COLO829 (cell line): ENCODE measurements at regions not wholly inside any gene's neighbourhood (a gene's known extent, or its start where the extent isn't known, plus 50 kb on each side); places are given as distances from the start of the nearest gene placed in this dataset.
"Not testable (repeated sequence)": the region's sequence is repeated elsewhere in the genome, so short reads cannot be mapped to it uniquely, and the experiment has no call there.

ENCODE experiments used
- DNase-seq: peaks from one replicate; pipeline ENCODE4 v3.0.0; 2012; ENCODE audit warnings: low spot score

DNA sequence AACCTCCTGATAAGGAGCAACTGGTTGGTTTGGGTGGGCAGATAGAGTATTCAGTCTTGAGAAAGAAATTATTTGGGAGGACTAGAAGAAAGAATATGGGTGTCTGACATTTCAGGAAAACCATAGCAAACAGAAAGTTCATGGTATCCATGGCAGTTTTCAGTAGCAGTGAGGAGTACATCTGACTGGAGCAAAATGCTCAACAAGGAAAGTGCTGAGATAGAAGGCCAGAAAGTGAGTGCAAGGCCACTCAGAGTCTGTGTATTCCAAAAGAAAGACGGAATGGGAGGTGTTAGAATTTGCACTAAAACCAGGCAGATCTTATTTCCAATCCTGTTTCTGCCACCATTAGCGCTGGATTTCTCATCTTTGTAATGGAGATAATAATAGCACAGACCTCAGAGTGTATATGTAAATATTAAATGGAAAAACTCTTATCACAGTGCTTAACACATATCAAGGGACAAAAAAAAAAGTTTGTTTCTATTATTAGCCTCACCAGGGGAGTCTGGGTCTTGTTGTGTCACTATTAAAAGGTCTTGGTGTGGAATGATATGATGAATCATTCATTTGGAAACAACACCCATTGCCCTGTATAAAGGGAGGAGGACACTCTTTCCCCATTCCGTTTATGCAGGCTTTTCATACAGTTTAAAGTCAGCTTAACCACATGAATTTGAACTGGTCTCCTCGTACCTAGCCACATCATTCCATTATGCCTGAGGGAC, 349.8 kb downstream of the IPO8 start:
- no peak for DNase-seq

DNA sequence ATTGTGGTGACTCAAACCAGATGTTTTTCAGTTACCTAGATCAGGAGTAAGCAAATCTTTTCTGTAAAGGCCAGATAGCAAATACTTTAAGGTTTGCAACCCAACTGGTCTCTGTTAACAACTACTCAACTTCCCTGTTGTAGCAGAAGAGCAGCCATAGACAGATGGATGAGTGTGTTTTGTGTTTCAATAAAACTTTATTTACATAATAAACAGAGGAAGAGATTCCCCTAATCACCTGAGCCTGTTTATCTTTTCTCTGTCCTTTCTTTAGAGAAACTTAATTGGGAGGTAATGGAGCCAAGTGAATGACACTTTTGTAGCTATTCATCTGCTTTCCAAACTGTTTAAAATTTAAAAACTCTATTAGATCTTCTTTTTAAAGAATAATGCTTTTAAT, 365.1 kb downstream of the IPO8 start:
- no peak for DNase-seq

DNA sequence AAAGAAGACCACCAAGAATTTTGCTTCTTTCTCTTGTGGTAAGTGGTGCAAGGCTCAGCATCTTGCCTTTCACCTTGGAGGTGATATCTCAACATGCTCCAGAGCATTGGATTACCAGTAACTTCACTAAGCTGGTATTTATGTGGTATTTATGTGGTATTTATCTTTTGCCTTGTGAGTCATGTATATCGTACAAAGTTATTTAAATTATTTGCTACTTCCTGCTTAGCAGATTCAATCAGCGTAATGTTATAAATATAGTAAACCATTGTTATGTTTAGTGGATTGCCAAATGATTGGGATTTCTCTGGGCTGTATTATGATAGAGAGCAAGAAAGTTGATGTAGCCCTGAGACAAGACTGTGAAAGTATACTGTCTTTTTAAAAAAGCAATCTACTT, 366.4 kb downstream of the IPO8 start:
- peak; percentile 7 for DNase-seq

DNA sequence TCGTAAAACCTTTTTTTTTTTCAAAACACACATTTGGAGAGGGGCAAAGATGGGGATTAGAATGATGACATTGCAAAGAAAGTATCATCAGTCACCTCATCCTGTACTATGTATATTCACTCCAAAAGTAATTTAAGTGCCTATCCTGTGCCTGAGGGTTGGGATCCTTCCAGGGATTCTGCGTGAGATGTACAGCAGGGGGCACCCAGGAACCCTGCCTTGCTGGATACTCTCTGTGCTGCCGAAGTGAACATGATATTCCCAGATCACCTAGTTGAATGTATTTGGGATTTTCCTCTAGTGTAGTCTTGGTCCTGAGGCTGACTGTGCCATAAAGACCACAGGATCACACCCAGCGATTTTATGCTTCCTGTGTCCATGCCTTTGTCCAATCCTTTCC, 372.7 kb downstream of the IPO8 start:
- DNase-seq: no peak

DNA sequence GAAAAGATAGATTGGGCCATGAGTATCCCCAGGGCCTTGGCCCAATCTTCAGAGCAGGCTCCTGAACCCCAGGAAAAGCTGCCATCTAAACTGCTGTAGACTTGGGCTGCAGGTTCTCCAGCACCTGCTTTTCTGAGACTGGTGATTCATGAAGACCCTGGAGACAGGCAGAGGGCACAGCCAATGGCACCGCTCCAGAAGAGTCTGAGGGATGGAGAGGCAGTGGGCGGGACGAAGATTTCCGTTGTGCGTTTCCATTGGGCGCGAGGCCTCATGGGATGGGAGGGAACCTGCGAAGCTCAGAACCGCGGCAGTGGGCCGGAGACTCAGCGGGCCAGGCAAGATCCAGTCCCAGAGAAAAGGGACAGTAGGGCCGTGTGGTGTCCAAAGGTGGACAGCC, 375.1 kb downstream of the IPO8 start:
- DNase-seq: no peak

DNA sequence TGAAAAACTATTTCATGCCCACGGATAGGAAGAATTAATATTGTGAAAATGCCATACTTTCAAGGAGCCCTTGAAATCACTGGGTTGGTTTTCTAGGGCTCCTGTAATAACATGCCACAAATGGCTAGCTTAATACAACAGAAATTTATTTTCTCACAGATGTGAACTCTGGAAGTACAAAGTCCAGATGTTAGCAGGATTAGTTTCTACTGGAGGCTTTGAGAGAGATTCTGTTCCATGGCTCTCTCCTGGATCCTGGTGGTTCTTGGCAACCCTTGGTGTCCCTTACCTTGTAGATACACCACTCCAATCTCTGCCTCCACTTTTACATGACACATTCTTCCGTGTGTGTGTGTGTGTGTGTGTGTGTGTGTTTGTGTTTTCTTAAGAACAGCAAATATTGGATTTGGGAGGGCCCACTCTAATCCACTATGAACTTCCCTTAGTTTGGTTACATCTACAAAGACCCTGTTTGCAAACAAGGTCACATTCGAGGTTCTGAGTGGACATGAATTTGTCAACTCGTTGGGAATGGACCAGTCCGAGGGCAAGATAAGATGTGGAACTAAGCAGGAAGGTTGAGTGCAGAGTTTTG, 381.1 kb downstream of the IPO8 start:
- DNase-seq: no peak

DNA sequence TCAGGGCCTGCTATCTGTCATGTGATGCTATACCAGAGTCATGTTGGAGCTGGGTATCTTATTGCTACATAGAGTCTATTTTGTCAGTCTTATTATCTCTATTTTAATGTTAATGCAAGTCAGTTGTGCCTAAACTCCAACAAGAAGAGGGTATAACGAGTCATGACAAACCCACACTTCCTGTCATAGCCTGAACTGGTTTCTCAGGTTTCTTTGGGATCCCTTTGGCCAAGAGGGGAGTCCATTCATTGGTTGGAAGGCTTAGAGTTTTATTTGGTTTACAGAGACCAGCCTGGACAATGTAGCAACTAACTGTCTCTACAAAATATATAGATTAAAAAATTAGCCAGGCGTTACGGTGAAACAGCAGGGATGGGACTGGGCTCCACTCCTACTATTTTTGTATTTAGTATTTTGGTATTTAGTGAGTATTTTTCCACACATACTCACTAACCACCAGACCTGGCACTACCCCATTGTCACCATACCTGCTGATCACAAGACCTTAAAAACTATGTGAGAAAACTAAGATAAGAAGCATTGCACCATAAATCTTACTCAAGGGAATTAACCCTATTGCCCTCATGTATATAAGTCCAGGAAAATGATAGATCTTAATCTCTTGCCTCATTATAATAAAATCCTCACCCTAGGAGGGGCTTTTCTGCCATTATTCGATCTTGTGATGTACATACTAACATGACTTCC, 387.5 kb downstream of the IPO8 start:
- DNase-seq: no peak

DNA sequence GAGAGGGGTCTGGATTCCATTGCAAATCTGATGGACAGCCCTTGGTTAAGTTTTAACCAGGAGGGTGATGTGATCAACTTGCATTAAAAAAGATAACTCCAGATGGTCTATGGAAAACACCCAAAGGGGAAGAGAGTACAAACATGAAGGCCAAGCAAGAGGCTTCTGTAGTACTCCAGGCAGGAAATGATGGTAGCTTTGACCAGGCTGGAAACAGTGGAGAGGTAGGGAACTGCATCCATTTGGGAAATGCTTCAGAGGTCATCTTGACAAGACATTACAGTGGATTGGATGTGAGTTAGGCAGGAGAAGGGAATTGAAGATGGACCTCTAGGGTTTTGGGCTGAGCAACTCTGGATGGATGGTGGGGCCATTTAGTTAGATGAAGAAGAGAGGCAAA, 391.1 kb downstream of the IPO8 start:
- no peak for DNase-seq

DNA sequence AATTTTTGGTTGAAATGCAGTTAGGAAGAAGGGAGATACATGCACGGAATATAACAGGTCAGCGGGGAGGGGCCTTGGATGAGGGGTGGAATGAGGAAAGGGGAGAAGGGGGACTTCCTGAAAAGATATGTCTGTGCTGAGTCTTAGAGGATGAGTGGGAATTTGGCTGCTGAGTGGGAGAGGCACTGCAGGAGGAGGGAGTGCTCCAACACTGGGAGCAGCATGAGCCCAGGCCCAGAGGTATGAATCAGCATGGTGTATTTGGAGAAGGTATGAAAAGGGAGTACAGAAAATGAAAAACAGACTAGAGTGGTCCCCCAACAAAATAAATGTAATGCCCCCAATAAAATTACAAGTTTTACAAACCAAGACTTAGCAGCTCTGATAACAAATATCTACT, 394.4 kb downstream of the IPO8 start:
- DNase-seq: no peak

DNA sequence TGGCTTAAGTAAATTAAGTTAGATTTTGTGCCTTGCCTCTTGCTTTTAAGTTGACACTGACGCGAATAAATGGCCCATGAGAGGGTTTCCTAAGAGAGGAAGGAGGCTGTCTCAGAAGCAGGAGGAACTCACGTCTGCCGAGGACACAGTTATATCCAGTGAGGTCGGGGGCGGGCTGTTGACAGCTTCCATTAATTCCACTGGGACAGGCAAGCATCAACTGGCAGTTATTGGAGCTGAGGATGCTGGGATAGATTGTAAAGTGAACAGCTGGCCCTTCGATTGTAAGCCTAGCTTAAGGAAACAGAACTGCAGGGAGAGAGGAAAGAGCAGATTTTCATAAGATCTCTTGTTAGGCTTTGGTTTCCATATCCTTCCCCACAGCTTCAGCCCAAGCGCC, 399.2 kb downstream of the IPO8 start:
- no peak for DNase-seq

DNA sequence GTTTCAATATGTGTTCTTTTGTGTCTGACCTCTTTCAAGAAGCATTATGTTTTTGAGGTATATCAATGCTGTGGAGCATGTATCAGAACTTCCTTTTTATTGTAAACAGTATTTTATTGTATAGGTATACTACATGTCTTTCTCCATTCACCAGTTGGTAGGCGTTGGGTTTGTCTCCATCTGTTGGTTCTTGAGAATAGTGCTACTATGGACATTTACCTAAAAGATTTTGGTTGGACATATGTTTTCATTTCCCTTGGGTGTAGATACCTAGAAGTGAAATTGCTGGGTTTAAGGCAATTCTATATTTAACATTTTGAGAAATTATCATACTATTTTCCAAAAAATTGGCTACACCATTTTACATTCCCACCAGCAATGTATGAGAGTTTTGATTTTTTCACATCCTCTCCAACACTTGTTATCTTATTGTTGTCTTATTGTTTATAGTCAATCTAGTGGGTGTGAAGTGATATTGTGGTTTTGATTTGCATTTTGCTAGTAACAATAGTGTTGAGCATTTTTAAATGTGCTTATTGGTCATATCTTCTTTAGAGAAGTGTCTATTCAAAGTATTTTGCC, 409.2 kb downstream of the IPO8 start:
- peak; percentile 66 for DNase-seq

DNA sequence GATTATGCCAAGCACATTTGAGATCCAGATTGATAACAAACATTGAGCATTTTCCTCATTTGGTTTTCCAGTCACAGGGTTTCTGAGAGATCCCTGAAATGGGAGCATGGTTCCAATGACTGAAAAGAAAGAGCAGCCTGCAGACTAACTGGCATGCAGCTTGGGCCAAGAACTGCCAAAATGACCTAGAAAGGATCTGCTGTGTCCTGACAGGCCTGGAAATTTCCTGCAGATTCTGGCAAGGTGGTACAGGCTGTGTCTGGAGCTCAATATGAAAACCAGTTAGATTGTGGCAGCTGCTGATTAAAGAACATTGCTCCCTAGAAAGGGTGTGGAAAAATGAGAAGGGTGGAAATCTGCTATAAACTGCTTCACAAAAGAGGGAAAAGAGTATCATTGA, 417.3 kb downstream of the IPO8 start:
- DNase-seq: no peak

DNA sequence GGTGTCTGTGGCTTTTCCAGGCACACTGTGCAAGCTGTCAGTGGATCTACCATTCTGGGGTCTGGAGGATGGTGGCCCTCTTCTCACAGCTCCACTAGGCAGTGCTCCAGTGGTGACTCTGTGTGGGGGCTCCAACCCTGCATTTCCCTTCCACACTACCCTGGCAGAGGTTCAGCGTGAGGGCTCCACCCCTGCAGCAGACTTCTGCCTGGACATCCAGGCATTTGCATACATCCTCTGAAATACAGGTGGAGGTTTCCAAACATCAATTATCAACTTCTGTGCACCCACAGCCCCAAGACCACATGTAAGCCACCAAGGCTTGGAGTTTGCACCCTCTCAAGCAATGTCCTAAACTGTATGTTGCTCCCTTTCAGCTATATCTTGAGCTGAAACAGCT, 423.2 kb downstream of the IPO8 start:
- not testable (repeated sequence) for DNase-seq

DNA sequence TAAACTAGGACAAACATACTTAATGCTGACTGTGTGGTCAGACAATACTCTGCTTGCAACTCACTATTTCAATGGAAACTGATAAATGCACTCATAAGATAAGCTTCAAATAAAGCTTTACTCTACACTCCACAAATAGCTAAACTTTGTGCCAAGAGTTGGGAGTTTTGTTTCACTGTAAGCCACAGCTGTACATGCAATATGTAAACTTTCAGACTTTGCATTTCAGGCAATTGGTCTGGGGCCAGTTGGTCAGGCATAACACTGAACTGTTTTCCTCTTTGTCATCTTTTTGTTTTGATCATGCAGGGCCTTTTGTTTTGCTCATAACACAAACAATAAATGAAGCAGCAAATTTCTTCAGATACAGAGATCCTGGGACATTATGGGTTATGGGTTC, 426.2 kb downstream of the IPO8 start:
- no peak for DNase-seq

DNA sequence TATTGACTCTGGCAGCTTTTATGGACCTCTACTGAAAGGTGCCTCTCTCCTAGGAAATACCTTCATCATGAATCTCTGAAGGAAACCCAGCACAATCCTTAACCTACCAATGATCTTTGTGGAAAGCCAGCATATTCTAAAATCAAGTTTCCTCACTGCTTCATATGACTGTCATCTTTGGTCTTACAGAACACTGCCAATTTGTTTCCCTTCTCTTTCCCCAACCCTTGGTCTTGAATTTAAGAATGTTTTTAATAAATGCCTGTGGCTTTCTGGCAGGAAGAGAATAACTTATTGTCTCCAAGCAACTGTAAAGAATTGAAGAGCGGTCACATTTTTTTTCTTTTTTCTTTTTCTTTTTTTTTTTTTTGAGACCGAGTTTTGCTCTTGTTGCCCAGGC, 427.6 kb downstream of the IPO8 start:
- DNase-seq: peak; percentile 19

DNA sequence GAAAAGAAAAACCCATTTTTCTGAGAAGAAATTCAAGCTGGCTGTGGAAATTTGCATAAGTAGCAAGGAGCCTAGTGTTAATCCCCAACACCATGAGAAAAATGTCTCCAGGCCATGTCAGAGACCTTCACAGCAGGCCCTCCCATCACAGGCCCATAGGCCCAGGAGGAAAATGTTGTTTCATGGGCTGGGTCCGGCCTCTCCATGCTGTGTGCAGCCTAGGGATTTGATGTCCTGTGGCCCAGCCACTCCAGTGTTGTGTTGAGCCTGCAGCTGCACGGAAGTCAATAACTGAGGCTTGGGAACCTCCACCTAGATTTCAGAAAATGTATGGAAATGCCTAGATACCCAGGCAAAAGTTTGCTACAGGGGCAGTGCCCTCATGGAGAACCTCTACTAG, 432.2 kb downstream of the IPO8 start:
- no peak for DNase-seq

DNA sequence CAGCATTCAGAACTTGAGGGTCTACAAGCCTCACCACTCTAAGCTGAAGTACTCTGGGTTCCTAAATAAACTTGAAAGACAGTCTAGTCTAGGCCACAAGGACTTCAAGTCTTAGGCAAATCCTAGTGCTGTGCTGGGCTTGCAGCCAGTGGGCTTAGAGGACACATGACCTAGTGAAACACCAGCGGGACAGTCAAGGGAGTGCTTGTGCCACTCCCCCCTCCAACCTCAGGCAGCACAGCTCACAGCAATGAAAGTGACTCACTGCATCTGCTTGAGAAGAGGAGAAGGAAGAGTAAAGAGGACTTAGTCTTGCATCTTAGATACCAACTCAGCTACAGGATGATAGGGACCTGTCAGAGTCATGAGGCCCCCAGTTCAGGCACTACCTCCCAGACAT, 438.1 kb downstream of the IPO8 start:
- no peak for DNase-seq

DNA sequence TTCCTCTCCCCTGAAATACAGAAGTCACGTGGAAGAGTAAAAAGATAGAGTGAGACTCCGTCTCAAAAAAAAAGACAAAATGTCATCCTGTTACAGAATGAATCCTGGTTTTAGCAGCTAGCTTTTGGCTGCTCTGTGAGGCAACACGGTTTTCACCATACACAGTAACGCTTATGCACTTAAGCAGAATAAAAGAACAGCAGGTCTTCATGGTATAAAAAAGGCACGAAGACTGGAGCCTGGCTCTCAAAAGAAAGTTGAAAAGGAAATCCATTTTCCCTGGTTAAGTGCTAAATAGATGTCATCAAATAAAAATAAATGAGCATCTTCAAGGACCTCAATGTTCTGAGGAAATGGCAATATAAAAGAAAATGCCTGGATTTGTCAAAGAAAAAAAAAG, 444.1 kb downstream of the IPO8 start:
- no peak for DNase-seq

DNA sequence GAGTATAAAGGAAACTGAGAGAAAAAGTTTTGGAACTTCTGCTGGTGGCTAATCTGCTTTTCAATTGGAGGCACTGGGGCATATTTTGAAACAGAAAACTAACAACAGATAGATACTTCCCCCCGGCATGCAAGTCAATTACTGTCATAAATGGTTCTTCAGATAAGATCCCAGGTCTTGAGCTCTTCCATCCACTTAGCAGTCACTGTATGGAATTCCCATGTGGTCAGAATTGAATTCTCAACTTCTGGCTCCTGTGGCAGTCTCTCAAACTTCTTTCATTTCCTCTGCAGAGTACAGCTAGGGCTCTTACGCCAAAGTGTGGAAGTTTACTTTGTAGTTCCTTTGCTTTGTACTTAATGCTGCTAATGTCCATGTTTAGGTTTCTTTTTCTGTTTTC, 452.2 kb downstream of the IPO8 start:
- no peak for DNase-seq

DNA sequence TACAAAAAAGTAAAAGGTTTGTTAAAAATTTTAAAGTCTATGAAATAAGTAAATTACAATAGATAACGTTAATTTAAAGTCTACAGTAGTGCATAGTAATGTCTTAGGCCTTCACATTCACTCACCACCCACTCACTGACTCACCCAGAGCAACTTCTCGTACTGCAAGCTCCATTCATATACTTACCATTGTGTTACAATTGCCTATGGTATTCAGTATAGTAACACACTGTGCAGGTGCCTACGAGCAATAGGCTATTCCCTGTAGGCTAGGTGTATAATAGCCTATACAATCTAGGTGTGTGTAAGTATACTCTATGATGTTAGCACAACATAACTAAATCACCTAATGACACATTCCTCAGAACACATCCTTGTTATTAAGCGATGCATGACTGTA, 435.3 kb upstream of the TMTC1 start:
- no peak for DNase-seq

DNA sequence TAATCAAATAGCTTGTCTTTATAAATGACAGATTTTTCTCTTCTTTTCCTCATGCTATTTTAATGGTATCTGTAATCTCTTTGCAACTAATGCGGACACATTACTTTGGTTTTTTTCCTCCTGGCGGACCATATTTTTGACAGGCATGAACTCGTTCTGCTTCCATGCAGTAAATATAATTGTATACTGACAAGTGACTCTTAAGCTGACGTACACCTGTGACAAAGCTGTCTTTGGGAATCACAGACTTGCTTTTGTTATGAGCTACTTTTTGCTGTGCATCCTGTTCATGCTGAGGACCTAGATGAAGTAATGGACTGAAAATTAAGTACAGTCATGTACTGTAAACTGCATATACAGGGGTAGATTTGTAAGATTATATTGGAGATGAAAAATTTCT, 434.3 kb upstream of the TMTC1 start:
- DNase-seq: no peak

DNA sequence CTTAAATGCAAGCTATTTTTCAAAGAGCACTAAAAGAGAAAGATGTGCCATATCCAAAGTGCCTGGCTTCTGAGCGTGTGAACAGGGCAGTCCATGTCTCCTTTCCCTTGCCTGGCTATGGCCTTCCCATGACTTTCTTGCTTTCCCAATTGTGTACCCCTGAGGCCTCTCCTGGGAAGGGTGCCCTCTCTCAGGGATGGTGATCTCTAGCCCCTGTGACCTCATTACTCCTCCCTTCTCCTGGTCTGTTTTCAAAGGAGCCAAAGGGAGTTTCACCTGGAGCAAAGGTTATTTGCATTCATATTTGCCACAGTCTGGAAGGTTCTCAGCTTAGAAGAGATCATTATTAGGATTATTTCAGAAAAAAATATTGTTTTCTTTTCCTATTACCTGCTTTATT, 429.4 kb upstream of the TMTC1 start:
- no peak for DNase-seq

DNA sequence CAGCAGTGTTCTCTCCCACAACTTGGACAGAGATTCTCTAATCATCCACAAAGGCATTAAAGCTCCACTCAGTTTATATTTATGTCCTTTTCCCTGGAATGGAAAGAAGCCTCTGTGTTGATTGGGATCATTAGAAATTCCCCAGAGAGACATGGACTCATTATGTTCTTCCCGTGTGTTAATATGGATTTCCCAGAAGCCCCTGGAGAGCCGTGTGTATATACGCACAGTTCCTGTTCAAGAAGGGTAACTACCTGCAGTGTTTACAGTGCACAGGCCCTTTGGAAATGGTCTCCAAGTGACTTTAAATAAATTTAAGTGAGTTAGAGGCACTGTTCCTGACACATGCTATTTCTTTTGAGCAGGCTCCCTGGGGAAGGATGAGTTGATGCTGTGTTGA, 428.0 kb upstream of the TMTC1 start:
- DNase-seq: no peak
